Suprapubic skin (tissue), 3 donors: ENCODE measurements at regions not wholly inside any gene's neighbourhood (a gene's known extent, or its start where the extent isn't known, plus 50 kb on each side); places are given as distances from the start of the nearest gene placed in this dataset.

Source experiments
- POLR2AphosphoS5 ChIP-seq, 3 donors: sonication (generic); formaldehyde crosslinking; IDR thresholded peaks; one replicate each; pipeline ENCODE4 v1.6.1; 2017; ENCODE audit warnings: antibody characterized with exemption in 3 of 3
- TF ChIP-seq, protein P1 (sequence below), 2 donors: fragments of 200-600 bp in 1 of 2; fragments of 450-650 bp in 1 of 2; sonication (generic) in 1 of 2; IDR thresholded peaks; one replicate each; pipeline ENCODE4 v1.5.1; 2016 to 2019; ENCODE audit warnings: antibody characterized with exemption in 2 of 2, mild to moderate bottlenecking in 1 of 2, moderate library complexity in 1 of 2

DNA sequence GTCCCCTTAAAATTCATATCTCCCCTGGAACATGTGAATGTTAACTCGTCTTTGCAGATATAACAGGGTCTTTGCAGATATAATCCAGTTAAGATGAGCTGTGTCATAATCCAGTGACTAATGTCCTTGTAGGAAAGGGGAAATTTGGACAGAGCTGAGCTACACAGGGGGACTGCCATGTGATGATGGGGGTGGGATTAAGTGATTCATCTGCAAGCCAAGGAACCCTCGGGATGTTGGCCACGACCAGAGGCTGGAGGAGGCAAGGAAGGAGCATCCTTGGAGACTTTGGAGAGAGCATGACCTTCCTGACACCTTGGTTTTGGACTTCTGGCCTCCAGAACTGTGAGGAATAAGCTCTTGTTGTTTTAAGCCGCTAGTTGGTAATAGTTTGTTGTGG, 153.9 kb upstream of the PCBD1 start:
- TF ChIP-seq, protein P1, sequence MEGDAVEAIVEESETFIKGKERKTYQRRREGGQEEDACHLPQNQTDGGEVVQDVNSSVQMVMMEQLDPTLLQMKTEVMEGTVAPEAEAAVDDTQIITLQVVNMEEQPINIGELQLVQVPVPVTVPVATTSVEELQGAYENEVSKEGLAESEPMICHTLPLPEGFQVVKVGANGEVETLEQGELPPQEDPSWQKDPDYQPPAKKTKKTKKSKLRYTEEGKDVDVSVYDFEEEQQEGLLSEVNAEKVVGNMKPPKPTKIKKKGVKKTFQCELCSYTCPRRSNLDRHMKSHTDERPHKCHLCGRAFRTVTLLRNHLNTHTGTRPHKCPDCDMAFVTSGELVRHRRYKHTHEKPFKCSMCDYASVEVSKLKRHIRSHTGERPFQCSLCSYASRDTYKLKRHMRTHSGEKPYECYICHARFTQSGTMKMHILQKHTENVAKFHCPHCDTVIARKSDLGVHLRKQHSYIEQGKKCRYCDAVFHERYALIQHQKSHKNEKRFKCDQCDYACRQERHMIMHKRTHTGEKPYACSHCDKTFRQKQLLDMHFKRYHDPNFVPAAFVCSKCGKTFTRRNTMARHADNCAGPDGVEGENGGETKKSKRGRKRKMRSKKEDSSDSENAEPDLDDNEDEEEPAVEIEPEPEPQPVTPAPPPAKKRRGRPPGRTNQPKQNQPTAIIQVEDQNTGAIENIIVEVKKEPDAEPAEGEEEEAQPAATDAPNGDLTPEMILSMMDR (IDR thresholded peaks at IDR 0.05) = no peak
- TF ChIP-seq POLR2AphosphoS5 (IDR thresholded peaks at IDR 0.05) = no peak
